ENCODE measurements at regions not wholly inside any gene's neighbourhood (a gene's known extent, or its start where the extent isn't known, plus 50 kb on each side); places are given as distances from the start of the nearest gene placed in this dataset.

- TF ChIP-seq CTCF (IDR thresholded peaks at IDR 0.05 in 2 of 3, conservative IDR thresholded peaks at IDR 0.05 in 1 of 3; ENCODE audit: control insufficient read depth in 2 of 3, extremely low read depth in 1 of 3, insufficient read depth in 1 of 3, low read depth in 3 of 3, low read length in 3 of 3) (no peak), SIN3A (IDR thresholded peaks at IDR 0.05; ENCODE audit: low read depth, low read length) (no peak), IRF3 (IDR thresholded peaks at IDR 0.05) (no peak), SMC3 (IDR thresholded peaks at IDR 0.05; ENCODE audit: borderline replicate concordance, low read length) (no peak), SP1 (IDR thresholded peaks at IDR 0.05; ENCODE audit: low read depth, low read length) (no peak), YY1 (IDR thresholded peaks at IDR 0.05; ENCODE audit: low read depth, low read length) (no peak), SRF (IDR thresholded peaks at IDR 0.05; ENCODE audit: low read depth in 2 of 2, low read length in 2 of 2) (no peak)
- TF ChIP-seq, protein P1, sequence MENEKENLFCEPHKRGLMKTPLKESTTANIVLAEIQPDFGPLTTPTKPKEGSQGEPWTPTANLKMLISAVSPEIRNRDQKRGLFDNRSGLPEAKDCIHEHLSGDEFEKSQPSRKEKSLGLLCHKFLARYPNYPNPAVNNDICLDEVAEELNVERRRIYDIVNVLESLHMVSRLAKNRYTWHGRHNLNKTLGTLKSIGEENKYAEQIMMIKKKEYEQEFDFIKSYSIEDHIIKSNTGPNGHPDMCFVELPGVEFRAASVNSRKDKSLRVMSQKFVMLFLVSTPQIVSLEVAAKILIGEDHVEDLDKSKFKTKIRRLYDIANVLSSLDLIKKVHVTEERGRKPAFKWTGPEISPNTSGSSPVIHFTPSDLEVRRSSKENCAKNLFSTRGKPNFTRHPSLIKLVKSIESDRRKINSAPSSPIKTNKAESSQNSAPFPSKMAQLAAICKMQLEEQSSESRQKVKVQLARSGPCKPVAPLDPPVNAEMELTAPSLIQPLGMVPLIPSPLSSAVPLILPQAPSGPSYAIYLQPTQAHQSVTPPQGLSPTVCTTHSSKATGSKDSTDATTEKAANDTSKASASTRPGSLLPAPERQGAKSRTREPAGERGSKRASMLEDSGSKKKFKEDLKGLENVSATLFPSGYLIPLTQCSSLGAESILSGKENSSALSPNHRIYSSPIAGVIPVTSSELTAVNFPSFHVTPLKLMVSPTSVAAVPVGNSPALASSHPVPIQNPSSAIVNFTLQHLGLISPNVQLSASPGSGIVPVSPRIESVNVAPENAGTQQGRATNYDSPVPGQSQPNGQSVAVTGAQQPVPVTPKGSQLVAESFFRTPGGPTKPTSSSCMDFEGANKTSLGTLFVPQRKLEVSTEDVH (IDR thresholded peaks at IDR 0.05; ENCODE audit: low read depth, partially characterized antibody) = no peak
- TF ChIP-seq, protein P2, sequence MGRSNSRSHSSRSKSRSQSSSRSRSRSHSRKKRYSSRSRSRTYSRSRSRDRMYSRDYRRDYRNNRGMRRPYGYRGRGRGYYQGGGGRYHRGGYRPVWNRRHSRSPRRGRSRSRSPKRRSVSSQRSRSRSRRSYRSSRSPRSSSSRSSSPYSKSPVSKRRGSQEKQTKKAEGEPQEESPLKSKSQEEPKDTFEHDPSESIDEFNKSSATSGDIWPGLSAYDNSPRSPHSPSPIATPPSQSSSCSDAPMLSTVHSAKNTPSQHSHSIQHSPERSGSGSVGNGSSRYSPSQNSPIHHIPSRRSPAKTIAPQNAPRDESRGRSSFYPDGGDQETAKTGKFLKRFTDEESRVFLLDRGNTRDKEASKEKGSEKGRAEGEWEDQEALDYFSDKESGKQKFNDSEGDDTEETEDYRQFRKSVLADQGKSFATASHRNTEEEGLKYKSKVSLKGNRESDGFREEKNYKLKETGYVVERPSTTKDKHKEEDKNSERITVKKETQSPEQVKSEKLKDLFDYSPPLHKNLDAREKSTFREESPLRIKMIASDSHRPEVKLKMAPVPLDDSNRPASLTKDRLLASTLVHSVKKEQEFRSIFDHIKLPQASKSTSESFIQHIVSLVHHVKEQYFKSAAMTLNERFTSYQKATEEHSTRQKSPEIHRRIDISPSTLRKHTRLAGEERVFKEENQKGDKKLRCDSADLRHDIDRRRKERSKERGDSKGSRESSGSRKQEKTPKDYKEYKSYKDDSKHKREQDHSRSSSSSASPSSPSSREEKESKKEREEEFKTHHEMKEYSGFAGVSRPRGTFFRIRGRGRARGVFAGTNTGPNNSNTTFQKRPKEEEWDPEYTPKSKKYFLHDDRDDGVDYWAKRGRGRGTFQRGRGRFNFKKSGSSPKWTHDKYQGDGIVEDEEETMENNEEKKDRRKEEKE (IDR thresholded peaks at IDR 0.05) = no peak
These were observed 62.8 kb upstream of the SLC39A10 start for GRCh38 chr2:195594248-195594647.

Measured in GM12878 (cell line).